ENCODE measurements at regions not wholly inside any gene's neighbourhood (a gene's known extent, or its start where the extent isn't known, plus 50 kb on each side); places are given as distances from the start of the nearest gene placed in this dataset.
"Not testable (repeated sequence)": the region's sequence is repeated elsewhere in the genome, so short reads cannot be mapped to it uniquely, and the experiment has no call there.

DNA sequence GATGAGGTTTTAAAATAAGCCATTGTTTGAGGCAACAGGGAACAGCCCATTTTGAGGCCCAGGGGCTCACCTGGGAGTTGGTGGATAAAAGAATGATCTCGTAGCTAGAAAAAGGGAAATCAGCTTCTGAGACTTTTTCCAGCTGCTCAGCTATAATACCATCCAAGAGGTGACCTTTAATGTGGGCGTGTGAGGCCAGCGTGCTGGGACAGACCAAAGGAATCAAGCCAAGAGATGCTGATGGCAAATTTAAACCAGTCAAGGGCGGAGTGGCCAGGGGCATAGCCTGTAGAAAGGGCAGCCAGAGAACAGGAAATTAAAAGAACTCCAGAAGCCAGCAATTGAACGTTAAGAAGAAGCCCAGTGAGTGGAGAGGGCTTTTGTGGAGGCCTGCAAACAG lies 132.6 kb downstream of the IER5 start:
- ChIA-PET CTCF (interaction anchor here (1.0 kb wide), 1 partner anchor 31 kb away, joined by 3 read pairs; no protein-coding TSS in a partner anchor), POLR2A (no interaction called here)
- H3K4me3 ChIP-seq (ENCODE audit: low read depth, low read length), result no peak overlapping the region
- TF ChIP-seq, protein P1, sequence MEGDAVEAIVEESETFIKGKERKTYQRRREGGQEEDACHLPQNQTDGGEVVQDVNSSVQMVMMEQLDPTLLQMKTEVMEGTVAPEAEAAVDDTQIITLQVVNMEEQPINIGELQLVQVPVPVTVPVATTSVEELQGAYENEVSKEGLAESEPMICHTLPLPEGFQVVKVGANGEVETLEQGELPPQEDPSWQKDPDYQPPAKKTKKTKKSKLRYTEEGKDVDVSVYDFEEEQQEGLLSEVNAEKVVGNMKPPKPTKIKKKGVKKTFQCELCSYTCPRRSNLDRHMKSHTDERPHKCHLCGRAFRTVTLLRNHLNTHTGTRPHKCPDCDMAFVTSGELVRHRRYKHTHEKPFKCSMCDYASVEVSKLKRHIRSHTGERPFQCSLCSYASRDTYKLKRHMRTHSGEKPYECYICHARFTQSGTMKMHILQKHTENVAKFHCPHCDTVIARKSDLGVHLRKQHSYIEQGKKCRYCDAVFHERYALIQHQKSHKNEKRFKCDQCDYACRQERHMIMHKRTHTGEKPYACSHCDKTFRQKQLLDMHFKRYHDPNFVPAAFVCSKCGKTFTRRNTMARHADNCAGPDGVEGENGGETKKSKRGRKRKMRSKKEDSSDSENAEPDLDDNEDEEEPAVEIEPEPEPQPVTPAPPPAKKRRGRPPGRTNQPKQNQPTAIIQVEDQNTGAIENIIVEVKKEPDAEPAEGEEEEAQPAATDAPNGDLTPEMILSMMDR (IDR thresholded peaks at IDR 0.05; ENCODE audit: insufficient read depth, low read depth, low read length), result no peak
- no peak for DNase-seq (ENCODE audit: low read depth)
- H3K27me3 ChIP-seq (ENCODE audit: control insufficient read depth, insufficient read depth, low read length), result no peaks in the 10 kb centered on the region
- H3K36me3 ChIP-seq (ENCODE audit: control insufficient read depth, insufficient read depth, low read length), result no peaks in the 10 kb centered on the region

DNA sequence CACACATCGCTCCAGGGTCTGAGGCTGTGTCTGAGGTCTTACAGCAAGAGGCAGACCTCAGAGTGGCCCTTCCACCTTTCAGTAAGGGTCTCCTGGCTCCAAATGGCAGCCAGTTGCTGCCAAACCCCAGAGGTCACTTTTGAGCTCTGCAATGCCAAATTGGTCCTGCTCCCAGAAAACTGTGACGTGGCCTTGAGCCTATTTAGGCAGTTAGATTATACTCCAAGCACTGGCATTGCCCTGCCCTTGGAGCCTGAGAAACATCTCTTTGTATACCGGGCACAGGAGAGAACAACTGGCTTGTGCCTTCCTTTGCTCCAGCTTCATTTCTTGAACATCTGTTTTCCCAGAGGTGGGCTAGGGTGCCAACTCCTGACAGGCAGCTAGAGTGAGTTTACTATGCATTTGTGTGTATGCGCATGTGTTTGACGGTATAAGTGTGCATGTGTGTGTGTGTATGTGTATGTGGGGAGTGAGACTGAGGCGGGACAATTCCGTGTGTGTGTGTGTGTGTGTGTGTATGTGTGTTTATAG lies 134.5 kb downstream of the IER5 start:
- ChIA-PET CTCF (interaction anchor here (1.6 to 1.8 kb wide), 2 partner anchors 15 to 202 kb away, joined by 4 to 5 read pairs; no protein-coding TSS in a partner anchor), POLR2A (no interaction called here)

DNA sequence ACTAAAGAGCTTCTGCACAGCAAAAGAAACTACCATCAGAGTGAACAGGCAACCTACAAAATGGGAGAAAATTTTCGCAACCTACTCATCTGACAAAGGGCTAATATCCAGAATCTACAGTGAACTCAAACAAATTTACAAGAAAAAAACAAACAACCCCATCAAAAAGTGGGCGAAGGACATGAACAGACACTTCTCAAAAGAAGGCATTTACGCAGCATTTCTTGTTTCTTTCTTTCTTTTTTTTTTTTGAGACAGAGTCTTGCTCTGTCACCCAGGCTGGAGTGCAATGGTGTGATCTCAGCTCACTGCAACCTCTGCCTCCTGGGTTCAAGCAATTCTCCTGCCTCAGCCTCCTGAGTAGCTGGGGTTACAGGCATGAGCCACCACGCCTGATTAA lies 138.2 kb downstream of the IER5 start:
- H3K36me3 ChIP-seq (ENCODE audit: control insufficient read depth, insufficient read depth, low read length); H3K4me3 ChIP-seq (ENCODE audit: low read depth, low read length); POLR2A ChIA-PET; CTCF ChIA-PET; H3K27me3 ChIP-seq (ENCODE audit: control insufficient read depth, insufficient read depth, low read length); DNase-seq (ENCODE audit: low read depth): not testable (repeated sequence)

More for the DNA sequence above, 134.5 kb downstream of the IER5 start:
- no peak for DNase-seq (ENCODE audit: low read depth)
- Histone ChIP-seq H3K36me3 (ENCODE audit: control insufficient read depth, insufficient read depth, low read length) (no peaks in the 10 kb centered on the region), H3K4me3 (ENCODE audit: low read depth, low read length) (no peak overlapping the region), H3K27me3 (ENCODE audit: control insufficient read depth, insufficient read depth, low read length) (no peaks in the 10 kb centered on the region)
- TF ChIP-seq, protein P1 (IDR thresholded peaks at IDR 0.05; ENCODE audit: insufficient read depth, low read depth, low read length), result no peak

DNA sequence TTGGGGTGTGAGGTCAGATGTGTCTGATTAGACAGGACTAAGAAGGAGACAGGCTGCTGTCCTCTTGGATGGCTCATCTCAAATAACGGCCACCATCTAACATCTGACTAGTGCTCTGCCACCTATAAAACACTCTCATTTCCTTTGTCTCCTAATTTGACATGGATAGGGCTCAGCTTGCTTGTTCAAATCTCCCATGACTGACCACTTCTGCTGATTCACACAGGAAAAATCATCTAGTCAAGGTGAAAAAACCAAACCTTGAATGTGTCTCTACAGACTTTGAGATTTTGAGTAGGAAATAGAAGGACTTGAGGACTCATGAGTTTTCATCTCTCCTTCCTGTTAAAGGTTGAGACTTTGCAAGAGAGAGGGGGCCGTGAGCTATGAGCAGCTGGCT lies 150.6 kb downstream of the IER5 start:
- POLR2A ChIA-PET, result no interaction called here
- CTCF ChIA-PET, result no interaction called here
- no peaks in the 10 kb centered on the region for H3K36me3 ChIP-seq (ENCODE audit: control insufficient read depth, insufficient read depth, low read length)
- TF ChIP-seq, protein P1 (IDR thresholded peaks at IDR 0.05; ENCODE audit: insufficient read depth, low read depth, low read length), result no peak
- no peak overlapping the region for H3K4me3 ChIP-seq (ENCODE audit: low read depth, low read length)
- H3K27me3 ChIP-seq (ENCODE audit: control insufficient read depth, insufficient read depth, low read length), result no peaks in the 10 kb centered on the region; the same call in 1 of the 2 replicates
- DNase-seq (ENCODE audit: low read depth), result no peak

DNA sequence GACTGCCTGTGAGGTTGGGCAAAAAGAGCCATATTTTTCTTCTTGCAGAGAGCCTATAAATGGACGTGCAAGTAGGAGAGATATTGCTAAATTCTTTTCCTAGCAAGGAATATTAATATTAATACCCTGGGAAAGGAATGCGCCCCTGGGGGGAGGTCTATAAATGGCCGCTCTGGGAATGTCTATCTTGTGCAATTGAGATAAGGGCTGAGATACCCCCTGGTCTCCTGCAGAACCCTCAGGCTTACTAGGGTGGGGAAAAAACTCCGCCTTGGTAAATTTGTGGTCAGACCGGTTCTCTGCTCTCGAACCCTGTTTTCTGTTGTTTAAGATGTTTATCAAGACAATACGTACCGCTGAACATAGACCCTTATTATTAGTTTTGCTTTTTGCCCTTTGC lies 157.8 kb downstream of the IER5 start:
- POLR2A ChIA-PET; H3K4me3 ChIP-seq (ENCODE audit: low read depth, low read length); H3K36me3 ChIP-seq (ENCODE audit: control insufficient read depth, insufficient read depth, low read length); H3K27me3 ChIP-seq (ENCODE audit: control insufficient read depth, insufficient read depth, low read length); DNase-seq (ENCODE audit: low read depth); CTCF ChIA-PET: not testable (repeated sequence)

DNA sequence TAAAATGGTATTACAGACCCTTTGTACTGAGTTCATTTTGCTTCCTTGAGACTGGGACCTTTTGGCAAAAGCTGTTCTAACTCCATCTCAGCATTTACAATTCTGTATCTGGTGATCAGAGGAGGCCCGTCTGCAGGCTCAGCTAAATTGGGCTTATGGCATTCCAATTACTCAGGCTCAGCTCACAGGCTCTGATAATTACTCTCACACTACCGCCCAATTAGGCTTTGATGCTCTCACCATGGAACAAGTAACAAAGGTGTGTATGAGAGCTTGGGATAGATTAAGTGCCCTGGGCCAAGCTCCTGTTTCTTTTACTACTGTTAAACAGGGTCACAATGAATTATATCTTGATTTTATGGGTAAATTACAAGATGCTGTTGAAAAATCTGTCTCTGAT lies 159.9 kb downstream of the IER5 start:
- H3K36me3 ChIP-seq (ENCODE audit: control insufficient read depth, insufficient read depth, low read length); DNase-seq (ENCODE audit: low read depth); H3K4me3 ChIP-seq (ENCODE audit: low read depth, low read length); POLR2A ChIA-PET; H3K27me3 ChIP-seq (ENCODE audit: control insufficient read depth, insufficient read depth, low read length); CTCF ChIA-PET: not testable (repeated sequence)

DNA sequence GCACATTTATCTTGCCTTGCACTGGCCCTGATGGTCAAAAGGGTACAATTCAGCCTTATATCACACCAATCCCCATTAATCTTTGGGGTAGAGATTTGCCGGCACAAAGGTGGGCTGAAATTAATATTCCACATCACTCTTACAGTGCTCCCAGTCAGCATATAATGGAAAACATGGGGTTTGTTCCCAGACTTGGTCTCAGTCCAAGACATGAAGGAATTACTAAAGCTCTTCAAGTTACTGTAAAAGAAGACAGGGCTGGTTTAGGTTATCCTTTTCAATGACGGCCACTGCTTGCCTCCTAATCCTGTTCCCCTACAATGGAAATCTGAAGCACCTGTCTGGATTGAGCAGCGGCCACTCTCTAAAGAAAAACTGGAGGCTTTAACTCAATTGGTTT lies 160.7 kb downstream of the IER5 start:
- CTCF ChIA-PET, result no interaction called here

More for the DNA sequence above, 160.7 kb downstream of the IER5 start:
- Histone ChIP-seq H3K4me3 (ENCODE audit: low read depth, low read length) (no peak overlapping the region), H3K36me3 (ENCODE audit: control insufficient read depth, insufficient read depth, low read length) (no peaks in the 10 kb centered on the region), H3K27me3 (ENCODE audit: control insufficient read depth, insufficient read depth, low read length) (no peaks in the 10 kb centered on the region)
- no peak for DNase-seq (ENCODE audit: low read depth)
- TF ChIP-seq, protein P1 (IDR thresholded peaks at IDR 0.05; ENCODE audit: insufficient read depth, low read depth, low read length), result no peak
- POLR2A ChIA-PET, result no interaction called here

Data from BJ (cell line).